Stimulated activated CD8-positive, alpha-beta memory T cell treated with anti-CD3 and anti-CD28 coated beads, Interleukin-12 subunit alpha, Interleukin-12 subunit beta, amount 100 ng/mL, for 1 hour (primary cell): ENCODE measurements at regions not wholly inside any gene's neighbourhood (a gene's known extent, or its start where the extent isn't known, plus 50 kb on each side); places are given as distances from the start of the nearest gene placed in this dataset.

Source experiments
- DNase-seq: peaks from one replicate; pipeline ENCODE4 v3.0.0-alpha.2; 2020; ENCODE audit warnings: low read depth

DNA sequence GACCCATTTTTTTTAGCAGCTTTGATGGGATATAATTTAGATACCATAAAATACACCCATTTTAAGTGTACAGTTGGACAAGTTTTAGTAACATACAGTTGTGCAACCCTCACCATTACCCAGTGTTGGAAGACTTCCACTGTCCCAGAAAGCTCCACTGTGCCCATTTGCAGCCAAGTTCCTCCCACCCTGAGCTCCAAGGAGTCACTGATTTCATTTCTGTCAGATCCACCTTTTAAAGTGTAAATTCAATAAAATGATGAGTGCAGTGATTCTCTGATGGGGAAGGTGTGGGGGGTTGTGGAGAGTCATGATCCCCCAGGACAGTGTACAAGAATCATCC, 93.2 kb upstream of the IGF1R start:
- no peak for DNase-seq

DNA sequence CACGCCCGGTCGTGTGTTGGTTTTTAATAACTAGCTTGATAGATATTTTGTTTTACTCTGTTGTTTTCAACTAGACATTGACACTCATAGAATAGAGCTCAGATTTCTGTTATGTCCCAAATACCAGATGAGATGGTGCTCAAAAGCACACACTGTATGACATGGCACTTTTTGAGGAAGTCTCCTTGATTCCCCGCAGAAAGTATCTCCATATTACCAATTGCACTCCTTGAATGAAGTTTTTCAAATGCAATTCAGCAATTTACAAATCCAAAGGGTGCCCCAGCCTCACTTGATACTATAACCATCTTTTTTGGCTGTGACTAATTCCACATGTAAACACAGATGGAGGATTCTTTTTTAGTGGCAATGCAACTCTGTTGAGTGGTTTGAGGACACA, 92.0 kb upstream of the IGF1R start:
- DNase-seq, result no peak

DNA sequence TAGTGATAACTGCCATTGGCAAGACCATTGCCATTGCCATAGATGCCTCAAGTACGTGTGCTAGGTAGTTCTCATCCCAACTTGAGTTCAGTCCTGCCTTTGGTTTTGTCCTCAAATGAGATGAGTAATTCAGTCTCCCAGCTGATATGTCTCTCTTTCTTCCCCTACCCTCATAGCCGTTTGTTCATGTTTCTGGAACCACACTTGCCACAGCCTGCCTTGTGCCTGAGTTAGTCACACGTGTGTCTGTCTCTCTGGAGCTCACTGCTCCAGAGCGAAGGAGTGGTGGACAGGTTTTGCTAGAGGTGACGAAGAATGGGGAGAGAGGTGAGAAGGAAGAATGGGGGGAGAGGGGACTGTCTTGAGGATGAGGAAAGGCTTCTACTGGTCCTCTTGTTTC, 88.0 kb upstream of the IGF1R start:
- no peak for DNase-seq

DNA sequence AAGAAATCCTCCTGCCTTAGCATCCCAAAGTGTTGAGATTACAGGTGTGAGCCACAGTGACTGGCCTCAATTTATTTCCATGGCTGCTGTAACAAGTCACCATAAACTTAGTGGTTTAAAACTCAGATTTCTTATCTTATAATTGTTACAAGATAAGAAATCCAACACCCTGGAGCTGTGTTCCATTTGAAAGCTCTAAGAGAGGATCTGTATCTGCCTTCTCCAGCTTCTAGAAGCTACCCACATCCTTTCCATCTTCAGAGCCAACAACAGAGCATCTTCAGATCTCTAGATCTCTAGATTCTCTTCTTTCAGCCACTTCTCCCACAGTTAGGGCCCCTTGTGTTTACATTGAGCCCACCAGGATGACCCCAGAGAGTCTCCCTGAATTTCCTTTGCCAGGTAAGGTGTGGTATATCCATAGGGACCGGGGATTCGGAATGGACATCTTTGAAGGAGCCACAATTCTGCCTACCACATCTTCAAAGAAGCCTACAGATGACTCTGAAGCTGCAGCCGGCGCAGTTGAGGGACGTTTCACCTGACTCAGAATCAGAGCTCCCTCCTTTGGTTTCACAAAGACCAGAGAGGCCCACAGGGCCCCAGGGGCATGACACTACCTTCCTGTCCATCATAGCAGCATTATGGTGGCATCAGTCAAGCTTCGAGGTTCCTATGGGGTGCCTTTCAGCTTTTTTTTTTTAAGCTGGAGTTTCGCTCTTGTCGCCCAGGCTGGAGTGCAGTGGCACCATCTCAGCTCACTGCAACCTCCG, 87.0 kb upstream of the IGF1R start:
- no peak for DNase-seq

DNA sequence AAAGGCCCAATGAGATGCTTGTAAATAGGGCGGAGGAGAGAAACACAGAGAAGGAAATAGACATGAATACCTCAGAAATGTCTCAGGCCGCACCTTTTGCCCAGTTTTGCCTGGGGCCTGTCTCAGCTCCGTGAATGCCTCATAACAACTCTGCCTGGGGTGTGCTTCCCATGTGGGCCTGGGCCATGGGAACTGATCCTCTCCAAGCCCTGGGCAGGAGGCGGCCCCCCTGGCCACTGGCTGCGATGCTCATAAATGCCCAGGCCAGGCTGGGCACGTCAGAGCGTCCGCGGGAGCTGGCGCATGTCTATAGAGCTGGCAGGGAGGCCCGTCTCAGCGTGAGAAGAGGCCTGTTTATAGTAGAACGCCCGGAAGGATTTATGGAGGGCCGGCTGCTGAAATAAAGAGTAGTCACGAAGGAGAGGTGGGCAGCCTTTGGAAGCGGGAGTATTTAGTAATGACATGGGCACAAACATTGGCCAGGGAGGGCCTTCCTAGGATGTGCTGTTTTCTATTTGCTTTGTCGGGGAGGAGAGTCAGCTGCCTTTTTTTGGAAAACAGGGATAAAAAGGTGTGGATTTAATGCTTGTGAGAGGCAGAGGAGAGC, 85.9 kb upstream of the IGF1R start:
- no peak for DNase-seq

DNA sequence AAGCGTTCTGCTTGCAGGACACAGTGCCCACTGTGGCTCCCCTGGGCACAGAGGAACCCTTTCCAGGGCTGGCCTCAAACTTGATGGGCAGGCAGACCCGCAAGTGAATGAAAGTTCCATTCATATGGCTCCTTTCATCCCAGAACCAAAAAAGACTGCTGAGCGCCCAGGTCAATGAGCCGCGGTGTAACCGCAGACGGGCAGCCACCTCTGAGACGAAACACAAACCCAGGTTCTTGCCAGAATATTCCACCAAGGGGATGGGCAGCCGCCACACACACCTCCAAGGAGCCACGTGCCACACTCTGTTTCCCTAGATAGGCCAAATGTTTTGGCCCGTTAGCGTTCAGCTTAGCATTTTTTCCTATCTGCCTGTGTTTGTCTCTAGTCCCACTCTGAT, 82.8 kb upstream of the IGF1R start:
- no peak for DNase-seq

DNA sequence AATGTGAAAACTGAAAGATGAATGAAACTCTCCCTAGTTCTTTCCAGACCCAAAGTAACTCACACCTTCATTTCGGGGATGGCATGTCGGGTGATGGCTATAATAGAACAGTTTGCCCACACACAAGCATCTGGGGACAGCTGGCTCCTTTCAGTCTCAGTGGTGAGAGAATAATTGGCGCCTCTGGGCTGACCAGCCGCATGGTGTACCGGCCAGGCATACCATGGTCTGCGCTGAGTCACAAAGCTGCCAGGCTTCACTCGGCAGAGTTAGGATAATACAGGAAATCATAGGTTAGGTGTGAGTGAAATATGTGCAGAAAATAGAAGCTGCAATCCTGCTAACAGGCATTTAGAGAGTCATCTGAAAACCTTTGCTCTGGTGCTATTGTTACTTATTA, 80.4 kb upstream of the IGF1R start:
- DNase-seq, result no peak

DNA sequence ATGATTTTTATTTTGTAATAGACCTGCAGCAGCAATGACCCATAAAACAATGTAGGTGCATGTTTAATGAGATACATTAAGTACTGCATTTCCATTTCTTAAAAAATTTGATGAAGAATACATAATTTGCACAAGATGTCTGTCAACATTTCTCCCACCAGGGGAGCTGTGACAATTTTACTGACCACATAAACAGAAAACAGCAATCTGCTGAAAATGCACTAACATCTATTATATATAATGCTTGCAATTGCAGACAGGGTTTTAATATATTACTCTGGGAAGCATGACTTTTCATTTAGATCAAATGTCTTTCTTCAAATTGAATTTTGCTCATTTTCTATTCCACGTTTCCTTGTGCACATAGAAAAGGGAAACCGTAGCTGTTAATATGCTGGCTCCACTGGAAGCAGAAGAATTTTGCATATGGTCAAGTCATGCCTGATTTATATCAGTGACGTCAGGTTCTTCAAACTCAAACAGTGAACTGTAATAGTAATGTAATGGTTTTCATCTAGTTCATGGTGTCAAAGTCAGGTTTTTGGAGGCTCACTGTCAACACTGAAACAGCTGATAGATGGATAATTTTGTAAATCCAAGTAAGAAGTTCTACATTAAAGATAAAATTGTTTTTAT, 79.8 kb upstream of the IGF1R start:
- DNase-seq, result no peak

DNA sequence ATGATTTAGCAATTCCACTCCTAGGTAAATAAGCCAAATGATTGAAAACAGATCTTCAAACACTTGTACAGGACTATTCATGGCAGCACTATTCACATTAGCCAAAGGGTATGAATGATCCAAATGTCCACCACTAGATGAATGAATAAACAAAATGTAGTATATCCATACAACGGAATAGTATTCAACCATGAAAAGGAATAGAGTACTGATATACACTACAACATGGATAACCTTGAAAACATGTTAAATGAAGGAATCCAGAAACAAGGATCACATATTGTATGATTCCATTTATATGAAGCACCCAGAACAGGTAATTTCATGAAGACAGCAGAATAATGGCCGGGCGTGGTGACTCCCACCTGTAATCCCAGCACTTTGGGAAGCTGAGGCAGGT, 78.2 kb upstream of the IGF1R start:
- no peak for DNase-seq

DNA sequence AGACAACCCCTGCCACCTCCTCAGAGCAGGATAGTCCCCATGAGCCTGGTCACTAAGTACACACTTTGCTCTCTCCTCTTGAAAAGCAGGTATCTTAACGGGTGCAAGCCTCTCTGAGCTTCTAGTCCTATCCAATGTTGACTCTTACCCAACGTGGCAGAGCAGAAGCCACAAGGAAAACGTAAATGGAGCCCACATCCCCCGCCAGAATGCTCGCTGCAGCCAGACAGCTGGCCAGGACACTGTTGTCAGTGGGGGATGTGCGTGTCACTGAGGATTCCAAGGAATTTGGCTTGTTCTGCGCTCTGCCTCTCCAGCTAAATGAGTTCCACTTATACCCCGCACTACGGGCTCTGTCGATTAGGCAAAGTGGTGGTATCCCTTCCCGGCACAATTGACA, 67.8 kb upstream of the IGF1R start:
- DNase-seq, result no peak

DNA sequence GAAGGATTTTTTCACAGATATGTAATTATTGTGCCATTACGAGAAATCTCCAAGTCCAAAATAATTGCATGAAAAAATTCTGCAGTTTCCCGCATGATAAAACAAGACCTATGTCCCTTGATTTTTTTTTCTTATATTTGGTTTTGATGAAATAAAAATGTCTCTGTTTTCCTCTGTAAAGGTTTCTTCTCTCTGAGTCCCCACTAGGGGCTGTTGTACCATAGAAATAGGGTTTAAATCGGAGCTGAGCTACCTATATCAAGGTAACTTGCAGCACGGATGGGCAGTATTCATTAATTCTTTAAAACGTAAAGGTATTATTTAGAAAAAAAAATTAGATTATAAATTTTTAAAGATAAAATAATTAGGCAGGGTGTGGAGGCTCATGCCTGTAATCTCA, 66.6 kb upstream of the IGF1R start:
- DNase-seq, result no peak

DNA sequence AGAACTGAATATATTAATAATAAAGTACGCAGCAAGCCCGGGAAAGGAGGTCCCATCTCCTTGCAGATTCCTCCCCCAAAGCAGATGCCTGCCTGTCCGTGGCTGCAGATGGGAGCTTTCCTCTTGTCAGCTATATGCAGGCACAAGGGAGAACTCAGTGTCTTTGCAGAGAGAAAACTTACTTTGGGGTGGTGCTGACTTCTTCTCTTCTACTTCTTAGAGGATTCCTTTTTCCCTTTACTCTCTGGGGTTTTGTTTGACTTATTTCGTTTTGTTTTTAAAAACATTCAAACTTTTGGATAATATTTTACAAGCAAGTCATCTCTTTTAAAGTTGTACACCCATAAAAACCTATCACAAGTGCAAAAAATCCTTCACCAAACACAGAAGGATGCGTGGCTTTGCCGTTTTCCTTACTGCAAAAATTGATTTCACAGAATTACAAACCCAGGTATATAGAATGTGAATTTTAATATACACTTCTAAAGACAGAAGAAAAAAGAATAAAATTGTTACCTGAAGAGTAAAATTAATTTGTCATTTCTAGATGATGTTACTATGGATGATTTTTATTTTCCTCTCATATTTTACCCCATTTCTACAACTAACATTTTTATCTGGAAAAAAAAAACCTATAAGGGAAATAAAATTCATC, 65.3 kb upstream of the IGF1R start:
- DNase-seq, result no peak

DNA sequence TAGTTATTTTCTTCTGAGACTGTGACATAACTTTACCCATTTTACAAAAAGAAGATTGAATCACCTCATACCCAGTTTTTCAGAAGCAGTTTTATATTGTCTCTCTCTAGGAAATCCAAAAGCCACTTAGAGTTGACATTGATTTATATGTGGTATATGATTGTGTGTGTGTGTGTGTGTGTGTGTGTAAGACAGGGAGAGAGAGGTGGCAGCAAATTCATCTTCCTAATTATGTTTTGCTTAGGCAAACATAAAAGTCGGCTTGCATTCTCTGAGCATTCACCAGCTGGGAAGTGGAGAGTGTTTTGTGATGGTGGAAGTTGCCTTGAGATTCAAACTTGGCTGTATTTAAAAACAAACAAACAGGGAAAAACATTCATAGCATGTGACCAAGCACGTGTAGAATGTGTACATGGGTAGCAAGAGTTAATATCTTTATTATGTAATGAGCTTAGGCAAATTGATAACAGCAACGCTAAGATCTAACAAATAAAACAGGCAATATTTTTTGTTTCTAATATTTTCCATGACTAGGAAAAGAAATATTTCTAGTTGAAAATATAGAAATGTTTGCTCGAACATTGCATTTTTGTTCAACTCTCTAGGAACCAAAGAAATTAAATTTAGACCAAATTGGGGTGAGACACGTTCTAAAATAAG, 64.4 kb upstream of the IGF1R start:
- no peak for DNase-seq

DNA sequence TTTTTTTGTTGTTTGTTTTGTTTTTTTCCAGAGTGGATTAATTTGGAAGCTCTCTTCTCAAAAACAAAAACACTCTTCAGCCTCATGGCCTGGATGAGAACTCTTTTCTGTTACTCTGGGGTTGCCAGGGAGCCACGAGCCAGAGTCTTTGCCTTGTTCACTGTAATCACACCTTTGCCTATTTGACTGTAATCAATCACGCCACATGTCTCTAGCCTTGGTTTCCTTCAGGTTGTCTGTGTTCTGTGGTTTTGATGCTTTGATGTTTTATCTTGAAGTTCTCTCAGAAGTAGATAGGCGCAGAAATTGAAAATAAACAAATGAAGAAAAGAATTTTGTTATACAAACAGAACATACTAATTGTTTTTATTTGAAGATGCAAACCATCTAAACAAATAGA, 62.3 kb upstream of the IGF1R start:
- DNase-seq, result no peak

DNA sequence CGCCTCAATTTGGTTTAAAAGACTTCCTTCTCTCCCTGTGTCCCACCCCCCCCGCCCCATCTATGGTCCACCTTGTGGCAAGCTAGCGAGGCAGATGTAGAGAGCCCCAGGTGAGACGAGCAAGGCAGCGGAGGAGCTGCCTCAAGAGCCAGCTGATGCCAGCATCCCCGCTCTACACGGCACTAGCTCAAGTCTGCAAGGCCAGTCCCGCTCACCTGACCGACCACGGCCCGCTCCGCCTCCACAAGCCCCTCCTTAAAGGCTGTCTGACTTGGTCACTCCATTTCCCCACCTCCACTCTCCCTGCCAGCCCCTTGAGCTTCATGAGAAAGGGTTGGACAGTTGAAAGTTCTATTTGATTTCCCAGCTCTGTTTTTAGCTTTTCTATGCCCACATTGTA, 56.2 kb upstream of the IGF1R start:
- DNase-seq, result no peak

DNA sequence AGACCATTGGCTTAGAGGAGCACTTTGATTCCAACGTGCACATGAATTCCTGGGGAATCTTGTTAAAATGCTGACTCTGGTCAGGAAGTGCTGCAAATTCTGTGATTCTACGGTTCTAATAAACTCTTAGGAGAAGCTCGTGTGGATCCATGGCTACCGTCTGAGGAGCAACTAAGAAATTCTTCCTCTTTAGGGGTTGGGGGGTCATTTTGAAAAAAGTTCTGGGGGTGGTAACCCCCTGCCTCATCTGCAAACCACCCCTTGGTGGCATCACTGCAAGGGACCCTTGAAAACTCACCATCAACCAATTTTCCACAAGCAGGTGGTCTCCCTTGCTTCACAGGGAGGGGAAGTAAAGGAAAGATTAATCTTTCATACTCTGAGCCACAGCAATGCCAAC, 52.2 kb upstream of the IGF1R start:
- DNase-seq, result no peak

DNA sequence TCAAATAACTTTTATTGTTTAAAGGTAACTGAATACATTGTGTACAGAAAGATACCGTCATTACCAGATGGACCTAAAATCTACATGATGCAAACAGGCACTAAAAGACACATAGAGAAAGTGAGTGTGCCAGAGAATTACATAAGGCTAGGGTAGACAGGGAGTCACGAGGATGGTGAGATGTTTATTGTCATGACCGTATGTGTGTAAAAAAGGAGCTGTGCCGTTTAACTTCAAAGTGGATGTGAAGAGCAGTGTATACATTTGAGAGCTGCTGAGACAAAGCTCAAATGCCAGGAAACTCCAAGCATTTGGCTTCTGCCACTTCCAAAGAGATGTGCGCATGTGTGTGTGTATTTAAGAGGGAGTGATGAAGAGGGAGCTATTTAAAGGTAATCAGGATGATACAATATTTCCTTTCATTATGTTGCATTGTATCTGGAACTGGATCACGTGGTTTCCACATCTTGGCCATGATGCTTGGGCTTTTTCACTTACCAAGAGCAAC, 51.4 kb upstream of the IGF1R start:
- no peak for DNase-seq

DNA sequence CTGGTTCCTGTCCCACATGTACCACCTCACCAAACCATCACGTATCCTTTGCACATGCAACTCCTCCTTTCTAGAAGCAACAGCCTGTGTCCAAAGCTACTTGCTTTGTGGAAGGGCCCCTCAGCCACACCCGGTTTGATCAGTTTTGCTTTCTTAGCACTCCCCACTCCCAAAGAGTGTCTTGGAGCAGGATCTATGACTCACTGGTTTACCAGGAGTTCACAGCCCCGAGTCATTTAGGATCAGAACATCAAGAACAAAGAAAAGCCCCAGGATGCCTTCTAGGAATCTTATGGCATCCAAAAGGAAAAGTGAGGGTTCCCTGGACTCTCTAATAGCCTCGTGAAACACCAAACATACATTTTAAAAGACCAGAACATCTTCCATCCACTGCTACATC, 50.7 kb upstream of the IGF1R start:
- no peak for DNase-seq
